ENCODE measurements at regions not wholly inside any gene's neighbourhood (a gene's known extent, or its start where the extent isn't known, plus 50 kb on each side); places are given as distances from the start of the nearest gene placed in this dataset.
A peak's percentile ranks its signal among the peaks of the same experiment; 100 is the strongest.

DNA sequence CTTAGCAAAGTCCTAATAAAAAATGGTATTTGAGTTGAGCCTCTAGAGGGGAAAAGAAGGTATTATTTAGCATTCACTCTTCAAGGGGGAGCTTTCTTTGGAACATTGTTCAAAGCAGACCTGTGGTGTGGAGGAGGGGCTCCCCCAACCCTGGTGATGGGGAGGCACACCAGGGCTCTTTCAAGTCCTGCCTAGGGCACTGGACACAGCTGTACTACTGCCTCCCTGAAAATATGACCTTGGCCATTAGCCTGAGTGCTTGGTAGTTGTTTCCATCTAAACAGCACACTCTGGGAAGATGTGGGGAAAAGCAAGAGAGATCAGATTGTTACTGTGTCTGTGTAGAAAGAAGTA is 215.1 kb upstream of the CNR1 start:
- no peak overlapping the region for H3K4me3 ChIP-seq (ENCODE audit: low read depth, poor library complexity, severe bottlenecking)
- TF ChIP-seq, protein P1, sequence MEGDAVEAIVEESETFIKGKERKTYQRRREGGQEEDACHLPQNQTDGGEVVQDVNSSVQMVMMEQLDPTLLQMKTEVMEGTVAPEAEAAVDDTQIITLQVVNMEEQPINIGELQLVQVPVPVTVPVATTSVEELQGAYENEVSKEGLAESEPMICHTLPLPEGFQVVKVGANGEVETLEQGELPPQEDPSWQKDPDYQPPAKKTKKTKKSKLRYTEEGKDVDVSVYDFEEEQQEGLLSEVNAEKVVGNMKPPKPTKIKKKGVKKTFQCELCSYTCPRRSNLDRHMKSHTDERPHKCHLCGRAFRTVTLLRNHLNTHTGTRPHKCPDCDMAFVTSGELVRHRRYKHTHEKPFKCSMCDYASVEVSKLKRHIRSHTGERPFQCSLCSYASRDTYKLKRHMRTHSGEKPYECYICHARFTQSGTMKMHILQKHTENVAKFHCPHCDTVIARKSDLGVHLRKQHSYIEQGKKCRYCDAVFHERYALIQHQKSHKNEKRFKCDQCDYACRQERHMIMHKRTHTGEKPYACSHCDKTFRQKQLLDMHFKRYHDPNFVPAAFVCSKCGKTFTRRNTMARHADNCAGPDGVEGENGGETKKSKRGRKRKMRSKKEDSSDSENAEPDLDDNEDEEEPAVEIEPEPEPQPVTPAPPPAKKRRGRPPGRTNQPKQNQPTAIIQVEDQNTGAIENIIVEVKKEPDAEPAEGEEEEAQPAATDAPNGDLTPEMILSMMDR (IDR thresholded peaks at IDR 0.05): no peak
- TF ChIP-seq POLR2A (IDR thresholded peaks at IDR 0.05): no peak
- no peak for DNase-seq (ENCODE audit: low spot score in 2 of 2)
- intact Hi-C loops (cut with DNase I; ENCODE audit: low total_unique reads): no loop called here

DNA sequence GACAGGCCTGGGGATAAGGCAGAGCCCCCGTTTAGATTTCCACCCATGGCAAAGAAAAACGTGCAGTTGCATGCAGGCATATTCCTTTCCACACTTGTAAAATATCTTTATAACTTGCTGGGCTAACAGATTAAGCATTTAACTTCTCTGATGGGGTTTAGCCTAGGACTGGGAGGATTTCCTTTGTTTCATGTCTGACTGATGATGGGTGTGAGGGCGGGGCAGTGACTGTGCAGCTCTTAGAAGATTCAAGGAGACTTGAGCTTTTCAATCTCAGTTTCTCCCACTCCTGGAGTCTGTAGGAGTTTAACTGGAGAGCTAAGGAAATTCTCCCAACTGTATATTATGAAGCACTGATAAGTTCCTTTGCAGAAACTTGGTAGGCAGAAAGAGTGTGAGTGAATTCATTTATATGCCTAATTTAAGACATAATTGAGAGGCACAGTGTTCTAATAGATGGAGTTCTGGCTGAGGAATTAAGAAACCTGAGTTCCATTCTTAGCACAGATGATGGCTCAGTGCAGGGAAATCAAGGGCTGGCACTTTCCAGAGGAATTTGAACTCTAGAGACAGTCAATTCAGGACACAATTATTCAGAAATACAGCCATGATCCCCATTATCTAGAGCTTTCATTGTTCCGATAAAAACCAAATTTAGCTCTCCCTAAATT is 214.6 kb upstream of the CNR1 start:
- 57 to 59% methylated on average over 4 of the region's 4 CpGs for WGBS, 2 donors
- intact Hi-C loops (cut with DNase I; ENCODE audit: low total_unique reads): no loop called here
- H3K4me3 ChIP-seq (ENCODE audit: low read depth, poor library complexity, severe bottlenecking): no peak overlapping the region
- TF ChIP-seq, protein P1 (IDR thresholded peaks at IDR 0.05): no peak
- TF ChIP-seq POLR2A (IDR thresholded peaks at IDR 0.05): no peak
- DNase-seq (ENCODE audit: low spot score in 2 of 2): no peak

DNA sequence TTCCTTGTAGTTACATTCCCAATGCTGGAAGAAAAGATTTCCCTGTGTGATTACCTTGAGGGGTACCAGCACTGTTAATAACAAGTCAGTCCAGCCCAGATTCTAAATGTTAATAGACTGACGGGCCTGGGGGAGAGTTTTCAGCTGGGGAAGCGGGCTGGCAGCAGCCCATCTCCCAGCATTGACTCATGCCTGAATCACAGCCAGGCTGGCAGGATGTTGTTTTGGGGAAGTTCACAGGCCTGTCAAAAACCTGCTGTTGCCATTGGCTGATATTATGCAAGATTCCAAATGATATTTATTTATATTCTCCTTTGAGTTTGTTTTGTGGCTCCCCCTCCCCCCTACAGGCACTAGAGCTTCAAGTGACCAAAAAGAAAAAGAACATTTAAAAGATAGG is 213.9 kb upstream of the CNR1 start:
- no peak overlapping the region for H3K4me3 ChIP-seq (ENCODE audit: low read depth, poor library complexity, severe bottlenecking)
- peak; percentile 40 to 88 for DNase-seq (ENCODE audit: low spot score in 2 of 2)
- intact Hi-C loops (cut with DNase I; ENCODE audit: low total_unique reads): no loop called here
- 4 to 8% methylated on average over 2 of the region's 2 CpGs for WGBS, 2 donors
- TF ChIP-seq, protein P1 (IDR thresholded peaks at IDR 0.05): no peak
- no peak for TF ChIP-seq POLR2A (IDR thresholded peaks at IDR 0.05)

DNA sequence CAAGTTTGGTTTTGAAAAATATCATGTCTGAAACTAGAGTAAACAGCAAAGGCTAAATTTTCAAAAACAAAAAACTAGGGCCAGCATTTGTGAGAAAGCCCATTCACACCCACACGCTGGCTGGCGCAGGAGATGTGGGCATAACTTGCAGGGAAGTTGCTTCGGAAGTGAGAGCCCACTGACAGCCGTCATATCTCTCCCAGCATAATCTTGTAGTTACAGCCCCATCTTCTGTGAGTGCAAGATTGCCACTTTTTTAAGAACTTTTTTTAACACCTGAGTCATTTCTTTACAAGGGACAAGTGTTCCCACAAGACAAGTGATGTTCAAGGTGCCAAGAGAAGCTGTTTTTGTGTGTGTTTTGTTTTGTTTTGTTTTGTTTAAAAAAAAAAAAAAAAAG is 212.5 kb upstream of the CNR1 start:
- intact Hi-C loops (cut with DNase I; ENCODE audit: low total_unique reads): no loop called here
- no peak overlapping the region for H3K4me3 ChIP-seq (ENCODE audit: low read depth, poor library complexity, severe bottlenecking)
- no peak for DNase-seq (ENCODE audit: low spot score in 2 of 2)
- 89 to 91% methylated on average over 4 of the region's 4 CpGs for WGBS, 2 donors
- no peak for TF ChIP-seq POLR2A (IDR thresholded peaks at IDR 0.05)
- TF ChIP-seq, protein P1 (IDR thresholded peaks at IDR 0.05): no peak

DNA sequence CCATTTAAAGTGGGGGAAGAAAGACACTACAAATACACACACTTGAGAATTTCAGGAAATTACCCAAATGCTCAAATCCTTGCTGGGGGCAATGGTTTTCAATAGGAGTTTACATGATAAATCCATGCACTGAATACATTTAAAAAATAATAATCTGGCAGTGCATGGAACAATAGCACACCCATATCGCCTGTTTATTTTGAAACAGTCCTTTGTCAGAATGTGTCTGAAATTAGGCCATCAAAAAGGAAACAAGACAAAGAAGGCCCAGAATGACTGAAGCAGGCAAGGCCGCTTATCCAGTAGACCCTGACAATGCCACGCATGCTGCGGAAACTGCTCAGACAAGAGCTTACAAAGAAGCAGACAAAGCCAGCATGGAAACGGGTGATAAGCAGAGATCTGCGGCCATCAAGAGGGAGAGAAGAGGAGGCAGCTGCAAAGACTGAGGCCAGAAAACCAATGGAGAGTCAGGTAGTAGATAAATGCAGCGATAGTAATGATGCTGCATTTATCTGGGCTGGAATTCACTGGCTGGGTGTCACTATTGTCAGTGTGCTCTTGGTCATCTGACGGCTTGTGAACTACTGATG is 211.9 kb upstream of the CNR1 start:
- TF ChIP-seq, protein P1 (IDR thresholded peaks at IDR 0.05): no peak
- TF ChIP-seq POLR2A (IDR thresholded peaks at IDR 0.05): no peak
- intact Hi-C loops (cut with DNase I; ENCODE audit: low total_unique reads): no loop called here

More for the DNA sequence above, 211.9 kb upstream of the CNR1 start:
- H3K4me3 ChIP-seq (ENCODE audit: low read depth, poor library complexity, severe bottlenecking): no peak overlapping the region
- DNase-seq (ENCODE audit: low spot score in 2 of 2): no peak
- WGBS, 2 donors: 89 to 94% methylated on average over 8 of the region's 8 CpGs
